Lung (tissue), 11 donors: ENCODE measurements at regions not wholly inside any gene's neighbourhood (a gene's known extent, or its start where the extent isn't known, plus 50 kb on each side); places are given as distances from the start of the nearest gene placed in this dataset.

Experiments used
- ATAC-seq: fragments of 200-7000 bp; cut with Tn5 transposase; one replicate; pipeline ENCODE4 v1.9.1; 2020; ENCODE audit warnings: moderate number of reproducible peaks; ENCODE audit not compliant: insufficient read depth, low FRiP score
- DNase-seq, 3 donors: peaks; one replicate each; pipeline ENCODE4 v3.0.0-alpha.2; 2013 to 2017
- H3K27ac ChIP-seq, 2 donors: one replicate each; pipeline ENCODE4 v1.5.1; 2013; ENCODE audit warnings: mild to moderate bottlenecking in 2 of 2, moderate library complexity in 2 of 2, control low read depth in 1 of 2, inconsistent platforms in 1 of 2, low read depth in 1 of 2, low read length in 1 of 2
- H3K27me3 ChIP-seq, 3 donors: one replicate each; pipeline ENCODE4 v1.5.1; 2013; ENCODE audit warnings: low read length in 2 of 3; ENCODE audit not compliant: control insufficient read depth in 3 of 3, insufficient read depth in 3 of 3
- H3K36me3 ChIP-seq, 4 donors: one replicate each; pipeline ENCODE4 v1.5.1; 2013; ENCODE audit warnings: low read length in 4 of 4, mild to moderate bottlenecking in 1 of 4, moderate library complexity in 1 of 4; ENCODE audit not compliant: control insufficient read depth in 4 of 4, insufficient read depth in 4 of 4
- H3K4me1 ChIP-seq, 5 donors: one replicate each; pipeline ENCODE4 v1.5.1; 2013; ENCODE audit warnings: low read length in 5 of 5, mild to moderate bottlenecking in 2 of 5, moderate library complexity in 1 of 5; ENCODE audit not compliant: control insufficient read depth in 5 of 5, insufficient read depth in 5 of 5
- H3K4me3 ChIP-seq: one replicate; pipeline ENCODE4 v1.5.1; 2013; ENCODE audit warnings: mild to moderate bottlenecking, control low read depth, moderate library complexity
- H3K9ac ChIP-seq, 2 donors: one replicate each; pipeline ENCODE4 v1.5.1; 2013; ENCODE audit warnings: low read length in 2 of 2, control low read depth in 1 of 2; ENCODE audit not compliant: insufficient read depth in 1 of 2
- H3K9me3 ChIP-seq, 4 donors: one replicate each; pipeline ENCODE4 v1.5.1; 2013; ENCODE audit warnings: low read length in 3 of 4, mild to moderate bottlenecking in 1 of 4, moderate library complexity in 1 of 4; ENCODE audit not compliant: control insufficient read depth in 4 of 4, insufficient read depth in 3 of 4
- CTCF ChIP-seq: IDR thresholded peaks from 2 replicates; pipeline ENCODE4 v1.5.1; 2012; ENCODE audit warnings: mild to moderate bottlenecking; ENCODE audit errors: control extremely low read depth, extremely low read depth
- WGBS, 2 donors: extraction: QIAGEN DNeasy Blood & Tissue Kit; methylation state at CpG; one replicate each; pipeline ENCODE4 v1.1.7; 2013; 5-methylcytosine and 5-hydroxymethylcytosine counted together
- donor health status: control.
- donor health status: control.
- donor health status: Bipolar disorder and iron deficiency.
- donor health status: healthy.
- donor health status: DM: yes; HTN: yes; CAD: no.

- Histone ChIP-seq H3K4me1 (no peaks in the 10 kb centered on the region), H3K9ac (no peak overlapping the region), H3K36me3 (no peaks in the 10 kb centered on the region), H3K27me3 (no peaks in the 10 kb centered on the region), H3K9me3 (peaks cover 0 to 2% (median under 1%) of the 10 kb centered on the region in 4 donors), H3K4me3 (no peak overlapping the region), H3K27ac (no peak overlapping the region)
- DNase-seq (no peak), ATAC-seq (no peak)
- TF ChIP-seq CTCF = no peak
- WGBS, 2 donors = 82 to 93% methylated on average over 5 of the region's 5 CpGs
Measured at GRCh38 chr17:13157656-13158055, 139.8 kb upstream of the ELAC2 start.

DNA sequence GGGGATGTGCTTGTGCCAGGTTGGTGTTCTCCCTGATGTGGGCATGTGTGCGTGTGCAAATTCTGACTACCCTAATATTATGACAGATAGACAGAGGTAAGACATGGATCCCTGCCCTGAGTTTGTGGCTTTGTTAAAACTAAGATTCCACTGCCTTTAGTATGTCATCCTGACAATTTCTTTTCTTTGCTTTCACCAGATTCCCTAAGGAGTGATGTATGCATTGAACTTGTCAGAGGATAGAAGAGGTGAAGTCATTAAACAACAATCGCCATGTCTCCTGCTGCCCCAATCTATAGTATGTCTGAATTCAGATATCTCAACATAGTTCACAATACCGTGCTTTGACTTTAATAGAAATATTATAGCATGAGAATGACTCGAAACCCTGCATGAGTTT is 137.1 kb upstream of the ELAC2 start:
- H3K9me3 ChIP-seq = peaks cover 0 to 2% (median under 1%) of the 10 kb centered on the region in 4 donors
- H3K27ac ChIP-seq = no peak overlapping the region
- no peak overlapping the region for H3K4me3 ChIP-seq
- WGBS, 2 donors = 84 to 85% methylated on average over 4 of the region's 4 CpGs
- H3K4me1 ChIP-seq = no peaks in the 10 kb centered on the region
- DNase-seq (no peak), ATAC-seq (no peak)
- no peak for TF ChIP-seq CTCF
- H3K36me3 ChIP-seq = no peaks in the 10 kb centered on the region
- H3K27me3 ChIP-seq = no peaks in the 10 kb centered on the region
- no peak overlapping the region for H3K9ac ChIP-seq

- Histone ChIP-seq H3K4me3 (no peak overlapping the region), H3K9me3 (peaks cover 0 to 2% (median under 1%) of the 10 kb centered on the region in 4 donors), H3K27me3 (no peaks in the 10 kb centered on the region), H3K27ac (no peak overlapping the region), H3K36me3 (no peaks in the 10 kb centered on the region), H3K9ac (no peak overlapping the region), H3K4me1 (no peaks in the 10 kb centered on the region)
- ATAC-seq (no peak), DNase-seq (no peak)
- TF ChIP-seq CTCF = no peak
- 59 to 69% methylated on average over 2 of the region's 2 CpGs for WGBS, 2 donors
Measured at GRCh38 chr17:13154398-13154797, 136.6 kb upstream of the ELAC2 start.

- WGBS, 2 donors = 67 to 79% methylated on average over 1 of the region's 1 CpG
- no peak for ATAC-seq
Measured at GRCh38 chr17:13153036-13153435, 135.2 kb upstream of the ELAC2 start.

More at GRCh38 chr17:13153036-13153435, 135.2 kb upstream of the ELAC2 start:
- Histone ChIP-seq H3K27me3 (no peaks in the 10 kb centered on the region), H3K4me3 (no peak overlapping the region), H3K9ac (no peak overlapping the region), H3K4me1 (no peaks in the 10 kb centered on the region), H3K9me3 (peaks cover 0 to 2% (median 0%) of the 10 kb centered on the region in 4 donors), H3K36me3 (no peaks in the 10 kb centered on the region), H3K27ac (no peak overlapping the region)
- no peak for DNase-seq
- no peak for TF ChIP-seq CTCF
